Type B pancreatic cell (in vitro differentiated cells): ENCODE measurements at regions not wholly inside any gene's neighbourhood (a gene's known extent, or its start where the extent isn't known, plus 50 kb on each side); places are given as distances from the start of the nearest gene placed in this dataset.
"Not testable (repeated sequence)": the region's sequence is repeated elsewhere in the genome, so short reads cannot be mapped to it uniquely, and the experiment has no call there.

Experiments
- DNase-seq: peaks from one replicate; pipeline ENCODE4 v3.0.0; 2021; ENCODE audit warnings: mixed read lengths; ENCODE audit not compliant: unreplicated experiment; ENCODE audit errors: extremely low spot score
- H3K27ac Mint-ChIP-seq: 2 replicates; pipeline ENCODE4 v1.8.0; 2021; ENCODE audit warnings: mild to moderate bottlenecking, mixed read lengths
- H3K27me3 Mint-ChIP-seq: 2 replicates; pipeline ENCODE4 v1.8.0; 2021; ENCODE audit warnings: mixed read lengths
- H3K36me3 Mint-ChIP-seq: 2 replicates; pipeline ENCODE4 v1.8.0; 2021; ENCODE audit warnings: mixed read lengths
- H3K4me1 Mint-ChIP-seq: one replicate; pipeline ENCODE4 v1.8.0; 2021; ENCODE audit warnings: mixed read lengths; ENCODE audit not compliant: unreplicated experiment
- H3K4me3 Mint-ChIP-seq: 2 replicates; pipeline ENCODE4 v1.8.0; 2021; ENCODE audit warnings: mild to moderate bottlenecking, mixed read lengths
- H3K9me3 Mint-ChIP-seq: 2 replicates; pipeline ENCODE4 v1.8.0; 2021; ENCODE audit warnings: mixed read lengths
- TF ChIP-seq, protein P1 (sequence below): fragments of 200-600 bp; sonication (generic); conservative IDR thresholded peaks from 2 replicates; pipeline ENCODE4 v1.5.0; 2021; ENCODE audit warnings: antibody characterized with exemption, mild to moderate bottlenecking

DNA sequence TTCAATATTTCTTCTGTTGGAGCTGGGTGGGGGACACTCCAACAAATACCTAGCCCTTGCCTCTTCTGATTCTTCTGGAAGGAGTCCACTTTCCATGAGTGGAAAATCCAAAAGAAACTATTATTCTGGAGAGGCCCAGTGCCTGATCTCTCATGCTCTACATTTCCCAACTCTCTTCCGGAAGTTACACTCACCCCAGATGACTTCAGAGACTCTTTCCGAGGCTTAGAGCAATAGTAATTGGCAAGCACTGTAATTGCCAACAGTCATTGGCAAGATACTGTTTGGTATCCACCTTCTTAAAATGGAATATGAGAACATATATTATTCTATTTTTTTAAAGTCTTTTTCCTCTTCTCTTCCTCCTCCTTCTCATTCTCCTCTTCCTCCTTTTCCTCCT is 60.5 kb upstream of the CYRIA start:
- no peaks in the 10 kb centered on the region for H3K9me3 Mint-ChIP-seq
- H3K27me3 Mint-ChIP-seq = peaks cover 10% of the 10 kb centered on the region
- no peaks in the 10 kb centered on the region for H3K4me1 Mint-ChIP-seq
- H3K36me3 Mint-ChIP-seq = no peaks in the 10 kb centered on the region
- TF ChIP-seq, protein P1, sequence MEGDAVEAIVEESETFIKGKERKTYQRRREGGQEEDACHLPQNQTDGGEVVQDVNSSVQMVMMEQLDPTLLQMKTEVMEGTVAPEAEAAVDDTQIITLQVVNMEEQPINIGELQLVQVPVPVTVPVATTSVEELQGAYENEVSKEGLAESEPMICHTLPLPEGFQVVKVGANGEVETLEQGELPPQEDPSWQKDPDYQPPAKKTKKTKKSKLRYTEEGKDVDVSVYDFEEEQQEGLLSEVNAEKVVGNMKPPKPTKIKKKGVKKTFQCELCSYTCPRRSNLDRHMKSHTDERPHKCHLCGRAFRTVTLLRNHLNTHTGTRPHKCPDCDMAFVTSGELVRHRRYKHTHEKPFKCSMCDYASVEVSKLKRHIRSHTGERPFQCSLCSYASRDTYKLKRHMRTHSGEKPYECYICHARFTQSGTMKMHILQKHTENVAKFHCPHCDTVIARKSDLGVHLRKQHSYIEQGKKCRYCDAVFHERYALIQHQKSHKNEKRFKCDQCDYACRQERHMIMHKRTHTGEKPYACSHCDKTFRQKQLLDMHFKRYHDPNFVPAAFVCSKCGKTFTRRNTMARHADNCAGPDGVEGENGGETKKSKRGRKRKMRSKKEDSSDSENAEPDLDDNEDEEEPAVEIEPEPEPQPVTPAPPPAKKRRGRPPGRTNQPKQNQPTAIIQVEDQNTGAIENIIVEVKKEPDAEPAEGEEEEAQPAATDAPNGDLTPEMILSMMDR = no peak
- no peak overlapping the region for H3K27ac Mint-ChIP-seq
- no peak overlapping the region for H3K4me3 Mint-ChIP-seq
- no peak for DNase-seq

DNA sequence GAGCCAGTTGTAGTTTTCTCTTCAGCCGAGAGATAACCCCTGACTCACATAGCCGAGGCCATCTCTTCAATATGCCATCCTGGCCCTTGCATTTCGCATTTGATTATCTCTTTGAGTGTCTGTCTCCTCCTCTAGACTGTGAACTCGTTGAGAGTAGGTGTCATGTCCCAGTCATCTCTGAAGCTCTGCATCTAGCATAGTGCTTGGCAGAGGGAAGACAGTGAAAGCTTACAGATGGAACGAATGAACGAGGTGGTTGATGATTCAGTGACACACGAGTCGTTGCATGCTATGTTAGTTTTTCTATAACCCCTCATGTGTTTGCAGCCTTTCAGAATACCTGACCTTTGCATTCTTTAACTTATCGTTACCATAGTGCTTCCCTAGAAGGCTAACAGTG is 59.9 kb upstream of the CYRIA start:
- TF ChIP-seq, protein P1 = no peak
- Mint-ChIP-seq H3K9me3 (no peaks in the 10 kb centered on the region), H3K4me1 (no peaks in the 10 kb centered on the region), H3K27ac (no peak overlapping the region), H3K27me3 (peaks cover 15% of the 10 kb centered on the region), H3K36me3 (no peaks in the 10 kb centered on the region), H3K4me3 (no peak overlapping the region)
- no peak for DNase-seq

DNA sequence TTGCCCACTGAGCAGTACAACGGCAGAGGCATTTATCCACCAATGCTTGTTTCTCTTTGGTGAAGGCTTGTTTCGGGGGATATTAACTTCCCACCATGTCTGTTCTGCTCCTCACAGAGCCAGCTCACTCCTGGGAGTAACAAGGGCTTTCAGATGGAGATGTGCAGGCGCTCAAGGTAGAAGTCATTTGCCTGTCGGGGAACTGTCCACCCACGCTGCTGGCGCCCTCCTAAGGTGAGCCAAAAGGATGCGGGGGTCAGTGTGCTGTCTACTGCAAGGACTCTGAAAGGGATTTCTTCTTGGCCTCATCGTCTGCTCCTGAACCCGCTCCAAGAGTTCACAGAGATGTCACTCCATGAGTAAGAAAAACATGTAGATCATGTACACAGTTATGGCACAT is 57.0 kb upstream of the CYRIA start:
- Mint-ChIP-seq H3K4me1 (no peaks in the 10 kb centered on the region), H3K9me3 (no peaks in the 10 kb centered on the region), H3K27me3 (peaks cover 22% of the 10 kb centered on the region), H3K27ac (no peak overlapping the region), H3K4me3 (no peak overlapping the region), H3K36me3 (no peaks in the 10 kb centered on the region)
- no peak for DNase-seq
- TF ChIP-seq, protein P1 = no peak

DNA sequence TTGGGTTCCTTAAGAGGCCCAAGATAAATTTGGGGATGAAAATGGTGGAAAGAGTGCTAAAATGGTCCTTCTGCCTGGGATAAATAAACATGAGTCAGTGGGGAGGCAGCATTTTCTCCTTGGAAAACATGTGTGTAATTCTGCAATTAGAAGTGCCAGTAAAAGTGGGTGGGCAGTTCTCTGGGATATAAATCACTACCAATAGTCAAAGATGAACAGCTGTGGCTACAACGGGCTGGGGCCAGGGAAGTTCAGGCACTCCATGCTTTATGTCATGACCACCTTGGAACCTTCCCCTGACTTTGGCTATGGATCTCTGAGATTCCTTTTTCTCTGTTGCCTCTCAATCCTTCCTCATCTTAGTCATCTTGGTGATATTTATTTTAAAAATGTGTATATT is 56.5 kb upstream of the CYRIA start:
- no peaks in the 10 kb centered on the region for H3K36me3 Mint-ChIP-seq
- H3K9me3 Mint-ChIP-seq = no peaks in the 10 kb centered on the region
- TF ChIP-seq, protein P1 = no peak
- peaks cover 22% of the 10 kb centered on the region for H3K27me3 Mint-ChIP-seq
- no peak overlapping the region for H3K27ac Mint-ChIP-seq
- no peaks in the 10 kb centered on the region for H3K4me1 Mint-ChIP-seq
- no peak overlapping the region for H3K4me3 Mint-ChIP-seq
- no peak for DNase-seq

DNA sequence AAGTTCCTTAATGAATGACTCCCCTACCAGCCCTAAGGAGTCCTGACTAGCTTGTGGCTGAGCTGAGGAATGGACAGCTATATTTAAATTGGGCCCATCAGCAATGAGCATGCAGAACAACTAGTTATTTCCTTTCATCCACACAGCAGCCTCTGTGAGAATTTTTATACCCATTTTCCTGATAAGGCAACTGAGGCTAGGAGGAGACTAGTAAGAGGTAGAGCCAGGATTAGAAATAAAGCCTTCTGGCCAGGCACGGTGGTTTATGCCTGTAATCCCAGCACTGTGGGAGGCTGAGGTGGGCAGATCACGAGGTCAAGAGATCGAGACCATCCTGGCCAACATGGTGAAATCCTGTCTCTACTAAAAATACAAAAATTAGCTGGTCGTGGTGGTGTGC is 55.9 kb upstream of the CYRIA start:
- not testable (repeated sequence) for H3K36me3 Mint-ChIP-seq, H3K4me1 Mint-ChIP-seq, H3K27ac Mint-ChIP-seq, H3K4me3 Mint-ChIP-seq, DNase-seq, H3K9me3 Mint-ChIP-seq
- peaks cover 22% of the 10 kb centered on the region for H3K27me3 Mint-ChIP-seq

DNA sequence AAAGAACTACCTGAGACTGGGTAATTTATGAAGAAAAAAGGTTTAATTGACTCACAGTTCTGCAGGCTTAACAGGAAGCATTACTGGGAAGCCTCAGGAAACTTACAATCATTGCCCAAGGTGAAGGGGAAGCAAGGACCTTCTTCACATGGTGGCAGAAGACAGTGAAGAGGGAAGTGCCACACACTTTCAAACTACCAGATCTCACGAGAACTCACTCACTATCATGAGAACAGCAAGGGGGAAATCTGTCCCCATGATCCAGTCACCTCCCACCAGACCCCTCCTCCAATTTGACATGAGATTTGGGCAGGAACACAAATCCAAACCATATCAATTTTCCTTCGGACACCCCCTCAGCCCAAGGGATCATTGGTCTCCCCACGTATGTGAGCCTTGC is 55.1 kb upstream of the CYRIA start:
- not testable (repeated sequence) for H3K27ac Mint-ChIP-seq, H3K4me3 Mint-ChIP-seq, H3K4me1 Mint-ChIP-seq, DNase-seq, H3K36me3 Mint-ChIP-seq, H3K9me3 Mint-ChIP-seq
- peaks cover 25% of the 10 kb centered on the region for H3K27me3 Mint-ChIP-seq

DNA sequence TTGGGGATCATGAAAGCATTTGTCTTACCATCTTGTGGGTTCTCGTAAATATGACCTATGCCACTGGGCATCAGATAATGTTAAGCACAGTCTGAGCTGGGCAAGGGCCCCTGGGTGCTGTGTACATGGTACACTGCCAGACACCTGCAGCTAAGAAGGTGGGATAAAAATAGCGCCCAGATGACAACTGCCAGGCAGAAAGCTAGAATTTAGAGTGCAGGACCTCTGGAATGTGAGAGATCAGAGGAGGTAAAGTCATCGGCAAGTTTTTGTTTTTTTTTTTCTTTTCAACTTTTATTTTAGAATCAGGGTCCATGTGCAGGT is 53.8 kb upstream of the CYRIA start:
- no peaks in the 10 kb centered on the region for H3K9me3 Mint-ChIP-seq
- no peak overlapping the region for H3K4me3 Mint-ChIP-seq
- no peaks in the 10 kb centered on the region for H3K36me3 Mint-ChIP-seq
- H3K4me1 Mint-ChIP-seq = no peaks in the 10 kb centered on the region
- peaks cover 20% of the 10 kb centered on the region for H3K27me3 Mint-ChIP-seq
- DNase-seq = no peak
- H3K27ac Mint-ChIP-seq = no peak overlapping the region
- TF ChIP-seq, protein P1 = no peak
